Body of pancreas (tissue), 4 donors: ENCODE measurements at regions not wholly inside any gene's neighbourhood (a gene's known extent, or its start where the extent isn't known, plus 50 kb on each side); places are given as distances from the start of the nearest gene placed in this dataset.

Experiments used
- ATAC-seq: fragments of 150-250 bp; one replicate; pipeline ENCODE4 v1.9.1; 2016
- DNase-seq, 4 donors: peaks; one replicate each; pipeline ENCODE4 v3.0.0-alpha.2; 2019
- H3K27ac ChIP-seq, 4 donors: fragments of 200-600 bp; sonication (generic); 1 replicate in 3 of 4; 2 replicates in 1 of 4; pipeline versions ENCODE4 v1.5.1 to v1.6.1; 2016 to 2019; ENCODE audit warnings: mild to moderate bottlenecking in 1 of 4, mixed read lengths in 1 of 4, moderate library complexity in 1 of 4
- H3K27me3 ChIP-seq, 2 donors: fragments of 200-600 bp; sonication (generic); one replicate each; pipeline ENCODE4 v1.6.0; 2016; ENCODE audit warnings: mild to moderate bottlenecking in 1 of 2
- H3K36me3 ChIP-seq, 2 donors: fragments of 200-600 bp; sonication (generic); replicated peaks in 1 of 2; 2 replicates each; pipeline ENCODE4 v1.5.1; 2016; ENCODE audit warnings: low read depth in 2 of 2; ENCODE audit not compliant: insufficient read depth in 1 of 2
- H3K4me1 ChIP-seq: fragments of 200-600 bp; sonication (generic); one replicate; pipeline ENCODE4 v1.6.0; 2016
- H3K4me3 ChIP-seq, 2 donors: fragments of 200-600 bp; sonication (generic); 1 replicate in 1 of 2; 2 replicates in 1 of 2; pipeline ENCODE4 v1.5.1; 2016 to 2019
- H3K9me3 ChIP-seq, 3 donors: fragments of 200-600 bp; sonication (generic); 1 replicate in 2 of 3; 2 replicates in 1 of 3; pipeline ENCODE4 v1.5.1; 2016
- CTCF ChIP-seq, 7 experiments: fragments of 450-650 bp in 4 of 7; fragments of 200-600 bp in 3 of 7; sonication (generic) in 3 of 7; IDR thresholded peaks; one replicate each; pipeline ENCODE4 v1.5.1; 2016 to 2019; ENCODE audit warnings: antibody characterized with exemption in 7 of 7
- POLR2A ChIP-seq, 3 donors: fragments of 450-650 bp; IDR thresholded peaks; one replicate each; pipeline ENCODE4 v1.6.1; 2016; ENCODE audit warnings: antibody characterized with exemption in 3 of 3, mild to moderate bottlenecking in 2 of 3
- WGBS, 2 donors: methylation state at CpG; one replicate each; pipeline ENCODE4 v1.1.5; 2017; 5-methylcytosine and 5-hydroxymethylcytosine counted together
- intact Hi-C: fragments of 100-400 bp; cut with DNase I; formaldehyde crosslinking; loops from one replicate; pipeline ENCODE4 v1.15.1; 2023

DNA sequence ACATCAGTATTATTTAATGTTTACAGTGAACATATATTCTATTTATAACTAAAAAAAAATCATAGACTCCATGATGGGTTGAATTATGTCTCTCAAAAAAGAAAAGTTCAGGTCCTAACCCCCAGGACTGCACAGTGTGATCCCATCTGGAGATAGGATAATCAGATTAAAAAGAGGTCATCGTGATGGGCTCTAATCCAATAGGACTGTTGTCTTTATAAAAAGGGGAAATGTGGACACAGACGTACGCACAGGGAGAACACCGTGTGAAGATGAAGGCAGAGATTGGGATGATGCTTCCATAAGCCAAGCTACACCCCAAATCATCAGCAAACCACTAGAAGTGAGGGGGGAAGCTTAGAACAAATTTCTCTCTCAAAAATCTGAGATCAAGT, 221.4 kb downstream of the SNX18 start:
- Histone ChIP-seq H3K27me3 (no peaks in the 10 kb centered on the region), H3K4me3 (no peak overlapping the region), H3K4me1 (peaks cover 9% of the 10 kb centered on the region), H3K27ac (no peak overlapping the region), H3K36me3 (no peaks in the 10 kb centered on the region), H3K9me3 (no peaks in the 10 kb centered on the region)
- no peak for DNase-seq
- no peak for ATAC-seq
- no peak for TF ChIP-seq POLR2A (IDR thresholded peaks at IDR 0.05)
- TF ChIP-seq CTCF (IDR thresholded peaks at IDR 0.05) = no peak
- WGBS, 2 donors = 71 to 81% methylated on average over 4 of the region's 4 CpGs
- intact Hi-C loops = no loop called here

- no peak overlapping the region for H3K4me3 ChIP-seq
- ATAC-seq = peak; percentile 45
- WGBS, 2 donors = 49 to 65% methylated on average over 6 of the region's 6 CpGs
- peaks cover 9% of the 10 kb centered on the region for H3K4me1 ChIP-seq
- no peaks in the 10 kb centered on the region for H3K27me3 ChIP-seq
- no peak overlapping the region for H3K27ac ChIP-seq
- intact Hi-C loops = no loop called here
- no peaks in the 10 kb centered on the region for H3K9me3 ChIP-seq
- peak; percentile 32 to 73 (median 57) for DNase-seq
- H3K36me3 ChIP-seq = no peaks in the 10 kb centered on the region
- TF ChIP-seq POLR2A (IDR thresholded peaks at IDR 0.05) (no peak), CTCF (IDR thresholded peaks at IDR 0.05) (no peak)
Measured at GRCh38 chr5:54738118-54738972, 220.8 kb downstream of the SNX18 start.

DNA sequence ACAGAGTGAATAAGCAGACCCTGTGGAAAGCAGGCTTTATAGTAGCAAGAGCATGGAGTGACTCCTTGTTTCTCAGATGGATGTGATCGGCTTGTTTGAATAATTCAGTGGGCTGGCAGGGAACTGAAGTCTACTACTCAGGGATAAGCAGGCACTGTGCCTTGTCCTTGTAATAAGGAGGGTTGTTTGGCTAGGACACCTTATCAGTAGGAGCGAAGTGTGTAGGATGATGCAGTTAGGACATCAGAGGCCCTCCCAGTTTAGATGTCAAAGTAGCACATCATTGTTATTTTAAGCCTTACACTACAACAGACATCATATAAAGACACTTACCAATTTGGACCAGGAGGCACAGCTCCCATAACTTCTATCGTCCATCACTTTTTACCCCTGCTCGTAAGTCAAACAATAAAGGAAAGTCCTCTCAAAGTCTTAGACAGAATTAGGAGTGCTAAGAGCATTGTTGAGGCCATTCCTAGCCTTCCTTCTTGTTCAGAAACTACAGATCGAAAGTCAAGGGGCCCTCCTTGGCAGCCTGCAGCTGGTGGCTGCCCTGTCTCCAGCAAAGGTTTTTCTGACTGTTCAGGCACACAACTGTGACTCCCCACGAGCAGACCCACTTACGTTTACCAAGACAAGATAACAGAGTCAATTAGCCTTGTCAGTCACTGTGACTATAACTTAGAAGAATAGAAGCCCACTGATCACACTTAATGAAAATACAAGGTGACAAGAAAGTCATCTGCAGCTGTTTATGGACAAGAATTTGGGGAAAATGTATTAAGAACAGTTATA, 218.6 kb downstream of the SNX18 start:
- no peak for ATAC-seq
- TF ChIP-seq POLR2A (IDR thresholded peaks at IDR 0.05) (no peak), CTCF (IDR thresholded peaks at IDR 0.05) (no peak)
- WGBS, 2 donors = 61 to 66% methylated on average over 7 of the region's 7 CpGs
- Histone ChIP-seq H3K9me3 (no peaks in the 10 kb centered on the region), H3K4me3 (no peak overlapping the region), H3K4me1 (no peaks in the 10 kb centered on the region), H3K36me3 (no peaks in the 10 kb centered on the region), H3K27me3 (no peaks in the 10 kb centered on the region), H3K27ac (no peak overlapping the region)
- no peak for DNase-seq
- intact Hi-C loops = no loop called here

- Histone ChIP-seq H3K4me3 (no peak overlapping the region), H3K27ac (no peak overlapping the region), H3K36me3 (no peaks in the 10 kb centered on the region), H3K27me3 (no peaks in the 10 kb centered on the region), H3K9me3 (no peaks in the 10 kb centered on the region), H3K4me1 (no peaks in the 10 kb centered on the region)
- TF ChIP-seq POLR2A (IDR thresholded peaks at IDR 0.05) (no peak), CTCF (IDR thresholded peaks at IDR 0.05) (no peak)
- no peak for ATAC-seq
- intact Hi-C loops = no loop called here
- no peak for DNase-seq
- 65 to 100% methylated on average over 1 to 2 of the region's 2 CpGs for WGBS, 2 donors
Measured at GRCh38 chr5:54733101-54733500, 215.5 kb downstream of the SNX18 start.
